Common myeloid progenitor, CD34-positive (primary cell): ENCODE measurements at regions not wholly inside any gene's neighbourhood (a gene's known extent, or its start where the extent isn't known, plus 50 kb on each side); places are given as distances from the start of the nearest gene placed in this dataset.

Source experiments
- CTCF ChIA-PET: fragments of 350-600 bp; sonication (Branson Sonifier 250); formaldehyde crosslinking; loops from one replicate; lab custom pipeline; 2021; ENCODE audit warnings: antibody characterized with exemption; lab: Charles Lee
- POLR2A ChIA-PET: fragments of 350-600 bp; sonication (Branson Sonifier 250); formaldehyde crosslinking; loops from one replicate; lab custom pipeline; 2021; ENCODE audit warnings: antibody characterized with exemption; lab: Charles Lee
- DNase-seq, 3 donors: peaks; one replicate each; pipeline versions ENCODE4 v3.0.0 to v3.0.0-alpha.2; 2013
- H3K27ac ChIP-seq, 2 experiments: 1 replicate in 1 of 2; 2 replicates in 1 of 2; pipeline ENCODE4 v1.7.0; 2013; ENCODE audit warnings: inconsistent platforms in 2 of 2, low read length in 2 of 2, mild to moderate bottlenecking in 2 of 2, low read depth in 1 of 2, moderate library complexity in 1 of 2; ENCODE audit not compliant: severe bottlenecking in 2 of 2, insufficient read depth in 1 of 2, poor library complexity in 1 of 2
- H3K27me3 ChIP-seq, 5 experiments: replicated peaks in 2 of 5; 1 replicate in 3 of 5; 2 replicates in 2 of 5; pipeline versions ENCODE4 v1.6.1 to v1.7.0; 2013; ENCODE audit warnings: low read length in 4 of 5, mild to moderate bottlenecking in 2 of 5, moderate library complexity in 2 of 5, inconsistent platforms in 1 of 5; ENCODE audit not compliant: insufficient read depth in 5 of 5, control insufficient read depth in 4 of 5
- H3K36me3 ChIP-seq, 4 experiments: 1 replicate in 2 of 4; 2 replicates in 2 of 4; pipeline versions ENCODE4 v1.6.1 to v1.7.0; 2013; ENCODE audit warnings: low read length in 3 of 4, control low read depth in 1 of 4, mild to moderate bottlenecking in 1 of 4; ENCODE audit not compliant: control insufficient read depth in 4 of 4, insufficient read depth in 4 of 4
- H3K4me1 ChIP-seq, 4 experiments: 1 replicate in 3 of 4; 2 replicates in 1 of 4; pipeline versions ENCODE4 v1.6.1 to v1.7.1; 2013; ENCODE audit warnings: low read length in 3 of 4, mild to moderate bottlenecking in 3 of 4, control low read depth in 1 of 4, inconsistent platforms in 1 of 4, moderate library complexity in 1 of 4; ENCODE audit not compliant: control insufficient read depth in 4 of 4, insufficient read depth in 4 of 4; ENCODE audit errors: control extremely low read depth in 1 of 4
- H3K4me3 ChIP-seq, 7 experiments: 1 replicate in 4 of 7; 2 replicates in 3 of 7; pipeline versions ENCODE4 v1.5.1 to v1.7.0; 2013; ENCODE audit warnings: mild to moderate bottlenecking in 7 of 7, low read length in 6 of 7, moderate library complexity in 6 of 7, inconsistent platforms in 2 of 7, low read depth in 2 of 7, control low read depth in 1 of 7; ENCODE audit not compliant: insufficient read depth in 4 of 7, control insufficient read depth in 1 of 7; ENCODE audit errors: extremely low read depth in 1 of 7
- H3K9me3 ChIP-seq, 5 experiments: 1 replicate in 4 of 5; 2 replicates in 1 of 5; pipeline versions ENCODE4 v1.6.1 to v1.7.1; 2013; ENCODE audit warnings: low read length in 4 of 5, mild to moderate bottlenecking in 2 of 5, inconsistent platforms in 1 of 5, low read depth in 1 of 5, moderate library complexity in 1 of 5; ENCODE audit not compliant: control insufficient read depth in 4 of 5, insufficient read depth in 2 of 5; ENCODE audit errors: control extremely low read depth in 1 of 5
- WGBS: methylation state at CpG from one replicate; pipeline ENCODE4 v1.1.5; 2013; ENCODE audit not compliant: insufficient coverage; 5-methylcytosine and 5-hydroxymethylcytosine counted together

DNA sequence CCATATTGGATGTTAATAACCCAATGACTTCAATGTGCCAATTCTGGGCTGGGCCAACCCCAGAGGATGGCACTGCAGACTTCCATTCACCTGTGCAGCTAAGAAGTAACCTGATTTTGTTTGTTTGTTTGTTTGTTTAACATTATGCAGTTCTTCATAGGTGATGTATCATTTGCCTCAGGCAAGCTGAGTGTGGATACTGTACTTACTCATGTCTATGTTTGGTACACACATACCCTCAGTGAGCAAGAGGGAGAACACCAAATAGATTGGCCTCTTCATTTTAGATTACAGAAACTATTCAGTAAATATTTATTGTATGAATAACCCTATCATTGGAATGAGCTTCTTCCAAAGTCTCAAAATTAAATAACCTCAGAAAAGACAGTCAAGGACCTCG, 180.2 kb upstream of the SMC2 start:
- DNase-seq, result no peak
- no peaks in the 10 kb centered on the region for H3K4me1 ChIP-seq
- POLR2A ChIA-PET, result no interaction called here
- WGBS, result no CpG with 5 or more reads among the region's 1 CpG
- H3K9me3 ChIP-seq, result no peaks in the 10 kb centered on the region
- H3K4me3 ChIP-seq, result no peak overlapping the region
- H3K36me3 ChIP-seq, result no peaks in the 10 kb centered on the region
- no peak overlapping the region for H3K27ac ChIP-seq
- CTCF ChIA-PET, result no interaction called here
- H3K27me3 ChIP-seq, result no peaks in the 10 kb centered on the region

DNA sequence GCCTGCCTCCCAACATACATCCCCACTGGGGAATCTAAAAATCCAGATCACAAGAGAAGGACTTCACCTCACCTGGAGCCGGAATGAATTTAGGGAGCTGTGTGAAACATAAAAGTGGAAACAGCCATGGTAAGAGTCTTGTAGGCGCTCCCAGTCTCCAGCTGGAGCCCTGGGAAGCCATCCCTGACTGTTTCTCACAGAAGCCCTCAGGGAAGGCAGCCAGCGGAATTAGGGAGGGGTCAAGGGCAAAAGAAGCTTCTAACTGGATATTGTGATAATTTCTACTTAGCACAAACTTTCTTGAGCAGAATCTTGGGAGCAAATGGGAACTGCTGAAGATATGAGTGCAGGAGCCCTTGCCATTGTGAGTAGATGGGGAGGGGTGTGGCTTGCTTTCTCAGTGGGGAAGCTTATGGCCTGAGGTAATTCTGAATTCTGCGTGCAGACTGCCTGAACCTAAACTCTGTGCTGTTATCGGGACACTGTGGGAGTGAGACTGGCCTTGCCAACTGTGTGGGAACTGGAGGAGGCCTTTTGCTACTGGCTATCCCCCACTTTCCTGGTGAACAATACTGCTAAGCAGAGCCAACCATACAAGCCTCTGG, 174.4 kb upstream of the SMC2 start:
- Histone ChIP-seq H3K4me1 (no peaks in the 10 kb centered on the region), H3K36me3 (no peaks in the 10 kb centered on the region), H3K27ac (no peak overlapping the region), H3K4me3 (no peak overlapping the region), H3K9me3 (no peaks in the 10 kb centered on the region), H3K27me3 (no peaks in the 10 kb centered on the region)
- CTCF ChIA-PET, result no interaction called here
- POLR2A ChIA-PET, result no interaction called here
- DNase-seq, result no peak
- 96% methylated on average over 3 of the region's 5 CpGs for WGBS

DNA sequence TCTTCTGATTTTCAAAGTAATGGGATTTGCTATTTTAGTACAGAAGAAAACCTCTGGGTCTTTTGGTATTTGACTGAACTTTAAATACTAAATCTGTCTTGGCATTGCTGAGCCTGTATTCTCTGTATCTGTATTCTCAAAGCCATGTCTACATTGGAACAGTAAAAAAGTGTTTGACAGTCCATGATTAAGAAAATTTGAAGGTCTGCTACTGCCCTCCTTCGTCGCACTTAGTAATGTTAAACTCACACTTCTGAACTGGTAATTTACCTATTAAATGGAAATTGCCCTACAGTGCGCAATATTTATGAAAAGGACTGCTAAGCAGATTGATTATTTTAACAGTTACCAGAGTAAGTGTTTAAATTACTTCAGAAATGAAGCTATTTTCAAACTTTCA, 165.7 kb upstream of the SMC2 start:
- 86% methylated on average over 2 of the region's 3 CpGs for WGBS
- POLR2A ChIA-PET, result no interaction called here
- CTCF ChIA-PET, result no interaction called here

DNA sequence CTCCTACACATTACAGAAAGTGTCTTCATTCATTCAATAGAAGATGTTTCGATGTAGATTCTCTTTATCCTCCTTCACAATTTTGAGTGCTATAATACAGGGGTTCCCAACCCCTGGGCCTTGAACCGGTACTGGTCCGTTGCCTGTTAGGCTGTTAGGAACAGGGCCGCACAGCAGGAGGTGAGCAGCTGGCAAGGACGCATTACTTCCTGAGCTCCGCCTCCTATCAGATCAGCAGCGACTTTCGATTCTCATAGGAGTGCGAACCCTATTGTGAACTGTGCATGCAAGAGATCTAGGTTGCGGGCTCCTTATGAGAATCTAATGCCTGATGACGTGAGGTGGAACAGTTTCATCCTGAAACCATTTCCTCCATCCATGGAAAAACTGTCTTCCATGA, 153.0 kb upstream of the SMC2 start:
- CTCF ChIA-PET, result no interaction called here
- Histone ChIP-seq H3K4me3 (no peak overlapping the region), H3K27me3 (no peaks in the 10 kb centered on the region), H3K9me3 (no peaks in the 10 kb centered on the region), H3K36me3 (no peaks in the 10 kb centered on the region), H3K27ac (no peak overlapping the region), H3K4me1 (no peaks in the 10 kb centered on the region)
- POLR2A ChIA-PET, result no interaction called here
- no peak for DNase-seq
- 85% methylated on average over 11 of the region's 11 CpGs for WGBS

More for the DNA sequence above, 165.7 kb upstream of the SMC2 start:
- no peaks in the 10 kb centered on the region for H3K27me3 ChIP-seq
- DNase-seq, result no peak
- H3K4me1 ChIP-seq, result no peaks in the 10 kb centered on the region
- H3K4me3 ChIP-seq, result no peak overlapping the region
- no peaks in the 10 kb centered on the region for H3K9me3 ChIP-seq
- no peak overlapping the region for H3K27ac ChIP-seq
- no peaks in the 10 kb centered on the region for H3K36me3 ChIP-seq

DNA sequence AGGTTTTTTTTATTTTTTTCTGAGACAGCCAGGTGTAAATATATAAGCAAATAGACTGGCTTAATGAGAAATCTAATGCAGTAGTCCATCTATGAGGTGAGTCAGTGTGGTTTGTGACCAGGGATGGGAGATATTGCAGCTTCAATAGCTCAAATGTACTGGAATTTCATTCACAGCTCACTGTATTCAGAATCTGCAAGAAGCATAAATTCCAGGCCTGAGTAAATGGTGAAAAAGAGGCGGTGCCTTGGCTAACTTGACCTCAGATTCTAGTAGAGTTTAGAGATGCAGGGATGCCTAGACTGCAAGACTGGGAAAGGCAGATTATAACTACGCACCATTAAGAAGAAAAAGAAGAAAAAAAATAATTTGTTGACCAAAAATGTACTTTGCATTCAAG, 151.9 kb upstream of the SMC2 start:
- Histone ChIP-seq H3K27me3 (no peaks in the 10 kb centered on the region), H3K27ac (no peak overlapping the region), H3K4me3 (no peak overlapping the region), H3K36me3 (no peaks in the 10 kb centered on the region), H3K4me1 (no peaks in the 10 kb centered on the region), H3K9me3 (no peaks in the 10 kb centered on the region)
- no peak for DNase-seq
- ChIA-PET POLR2A (no interaction called here), CTCF (no interaction called here)
- 94% methylated on average over 2 of the region's 2 CpGs for WGBS

DNA sequence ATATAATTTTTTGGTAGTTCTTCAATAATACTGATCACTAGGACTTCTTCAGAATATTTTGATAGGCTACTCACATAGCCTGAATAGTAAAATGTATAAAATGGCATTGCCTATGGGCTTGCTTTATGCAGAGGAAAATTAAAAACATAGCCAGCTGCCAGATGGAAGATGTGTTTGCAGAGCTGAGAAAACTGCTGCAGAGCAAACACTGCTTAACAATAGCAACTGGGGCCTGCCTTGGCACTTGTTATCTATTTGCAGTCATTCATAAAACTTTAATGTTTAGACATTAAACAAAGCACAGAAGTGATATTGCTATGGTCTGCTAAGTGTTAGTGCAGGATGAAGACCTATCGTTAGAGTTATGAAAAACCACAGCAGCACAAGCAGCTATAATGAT, 151.5 kb upstream of the SMC2 start:
- Histone ChIP-seq H3K36me3 (no peaks in the 10 kb centered on the region), H3K4me1 (no peaks in the 10 kb centered on the region), H3K9me3 (no peaks in the 10 kb centered on the region), H3K27me3 (no peaks in the 10 kb centered on the region), H3K4me3 (no peak overlapping the region), H3K27ac (no peak overlapping the region)
- no peak for DNase-seq
- ChIA-PET CTCF (no interaction called here), POLR2A (no interaction called here)
- no CpG with 5 or more reads among the region's 1 CpG for WGBS

DNA sequence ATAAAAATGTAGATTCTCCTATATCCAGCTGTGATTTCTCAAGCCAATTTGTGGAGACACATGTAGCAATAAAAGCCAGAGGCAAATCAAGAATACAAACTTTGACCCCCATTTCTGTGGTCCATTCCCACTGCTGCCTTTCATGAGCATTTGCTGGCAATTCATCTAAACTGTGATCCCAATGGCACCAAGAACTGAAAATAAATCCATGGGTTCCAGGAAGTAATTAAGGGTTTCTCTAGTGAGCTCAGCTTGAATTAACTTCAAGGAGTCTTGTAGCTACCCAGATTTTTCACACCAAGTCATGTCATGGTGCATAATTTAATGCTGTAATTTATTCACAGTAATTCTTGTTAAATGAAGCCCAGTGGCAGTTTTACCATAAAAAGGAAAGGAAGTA, 145.0 kb upstream of the SMC2 start:
- Histone ChIP-seq H3K27me3 (no peaks in the 10 kb centered on the region), H3K36me3 (no peaks in the 10 kb centered on the region), H3K27ac (no peak overlapping the region), H3K9me3 (no peaks in the 10 kb centered on the region), H3K4me3 (no peak overlapping the region), H3K4me1 (no peaks in the 10 kb centered on the region)
- ChIA-PET POLR2A (no interaction called here), CTCF (no interaction called here)
- no peak for DNase-seq
